Suprapubic skin (tissue), 4 donors: ENCODE measurements at regions not wholly inside any gene's neighbourhood (a gene's known extent, or its start where the extent isn't known, plus 50 kb on each side); places are given as distances from the start of the nearest gene placed in this dataset.

Experiments used
- EP300 ChIP-seq: sonication (generic); formaldehyde crosslinking; IDR thresholded peaks from one replicate; pipeline ENCODE4 v1.6.1; 2017; ENCODE audit warnings: antibody characterized with exemption
- POLR2AphosphoS5 ChIP-seq, 3 donors: sonication (generic); formaldehyde crosslinking; IDR thresholded peaks; one replicate each; pipeline ENCODE4 v1.6.1; 2017; ENCODE audit warnings: antibody characterized with exemption in 3 of 3
- TF ChIP-seq, protein P1 (sequence below), 2 donors: fragments of 200-600 bp in 1 of 2; fragments of 450-650 bp in 1 of 2; sonication (generic) in 1 of 2; IDR thresholded peaks; one replicate each; pipeline ENCODE4 v1.5.1; 2016 to 2019; ENCODE audit warnings: antibody characterized with exemption in 2 of 2, mild to moderate bottlenecking in 1 of 2, moderate library complexity in 1 of 2

DNA sequence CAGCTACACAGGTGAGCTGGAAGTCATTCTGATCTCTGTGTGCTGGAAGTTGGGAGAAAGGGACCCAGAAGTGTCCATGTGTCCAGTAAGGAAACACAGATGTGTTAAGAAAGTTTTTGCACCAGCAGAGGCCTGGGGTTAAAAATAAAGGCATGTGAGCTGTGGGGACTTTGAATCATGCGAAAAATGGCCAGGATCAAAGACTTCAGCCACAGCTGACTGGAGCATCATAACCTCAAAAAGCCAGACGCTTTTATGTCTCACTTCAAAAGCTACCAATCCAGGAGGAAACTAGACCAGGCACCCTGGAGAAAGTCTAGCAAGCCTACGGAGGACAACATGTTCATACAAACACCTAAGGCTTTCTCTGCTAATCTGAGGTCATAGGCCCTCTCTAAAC lies 503.6 kb upstream of the REG3G start:
- TF ChIP-seq, protein P1, sequence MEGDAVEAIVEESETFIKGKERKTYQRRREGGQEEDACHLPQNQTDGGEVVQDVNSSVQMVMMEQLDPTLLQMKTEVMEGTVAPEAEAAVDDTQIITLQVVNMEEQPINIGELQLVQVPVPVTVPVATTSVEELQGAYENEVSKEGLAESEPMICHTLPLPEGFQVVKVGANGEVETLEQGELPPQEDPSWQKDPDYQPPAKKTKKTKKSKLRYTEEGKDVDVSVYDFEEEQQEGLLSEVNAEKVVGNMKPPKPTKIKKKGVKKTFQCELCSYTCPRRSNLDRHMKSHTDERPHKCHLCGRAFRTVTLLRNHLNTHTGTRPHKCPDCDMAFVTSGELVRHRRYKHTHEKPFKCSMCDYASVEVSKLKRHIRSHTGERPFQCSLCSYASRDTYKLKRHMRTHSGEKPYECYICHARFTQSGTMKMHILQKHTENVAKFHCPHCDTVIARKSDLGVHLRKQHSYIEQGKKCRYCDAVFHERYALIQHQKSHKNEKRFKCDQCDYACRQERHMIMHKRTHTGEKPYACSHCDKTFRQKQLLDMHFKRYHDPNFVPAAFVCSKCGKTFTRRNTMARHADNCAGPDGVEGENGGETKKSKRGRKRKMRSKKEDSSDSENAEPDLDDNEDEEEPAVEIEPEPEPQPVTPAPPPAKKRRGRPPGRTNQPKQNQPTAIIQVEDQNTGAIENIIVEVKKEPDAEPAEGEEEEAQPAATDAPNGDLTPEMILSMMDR (IDR thresholded peaks at IDR 0.05): no peak
- TF ChIP-seq EP300: no peak
- TF ChIP-seq POLR2AphosphoS5 (IDR thresholded peaks at IDR 0.05): no peak
